ENCODE measurements at regions not wholly inside any gene's neighbourhood (a gene's known extent, or its start where the extent isn't known, plus 50 kb on each side); places are given as distances from the start of the nearest gene placed in this dataset.

DNA sequence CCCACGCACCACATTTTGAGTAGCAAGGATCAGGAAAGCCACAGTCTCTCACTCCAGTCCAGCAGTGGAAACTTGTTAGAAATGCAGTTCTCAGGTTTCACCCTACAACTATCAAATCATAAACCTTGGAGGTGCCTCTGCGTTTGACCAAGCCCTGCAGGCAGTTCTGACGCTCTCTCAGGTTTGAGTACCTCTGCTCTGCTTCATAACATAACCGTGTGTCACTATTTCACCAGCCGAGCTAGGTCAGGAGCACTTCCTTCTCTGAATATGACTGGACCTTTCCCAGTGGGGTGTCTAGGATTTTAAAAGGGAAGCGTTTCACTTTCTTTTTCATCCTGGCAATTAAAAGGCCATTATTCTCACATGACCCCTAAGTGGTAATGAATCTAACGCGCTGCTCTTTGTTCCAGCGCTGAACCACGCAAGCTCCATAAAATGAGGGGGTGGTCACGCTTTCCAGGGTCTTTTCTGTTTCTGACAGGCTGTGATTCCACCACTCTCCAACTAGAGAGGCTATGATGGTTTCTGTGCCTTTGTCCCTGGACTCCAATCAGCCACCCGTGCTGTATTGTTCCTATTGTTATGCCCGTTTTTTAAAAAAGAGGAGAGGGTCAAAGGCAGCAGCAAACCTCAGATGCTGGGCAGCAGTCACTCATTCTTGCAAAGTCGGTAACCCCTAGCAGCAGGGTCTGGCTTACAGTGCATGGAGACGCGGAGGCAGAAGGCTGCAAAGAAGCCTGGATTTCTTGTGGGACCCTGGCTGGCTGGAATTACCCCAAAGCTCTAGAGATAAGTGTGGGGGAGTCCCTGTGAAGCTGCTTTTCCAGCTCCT, 75.2 kb upstream of the CTNNA2 start:
- no peak for ATAC-seq
- H3K27me3 ChIP-seq (ENCODE audit: insufficient read depth in 3 of 3, low read length in 2 of 3): no peaks in the 10 kb centered on the region
- no peak for TF ChIP-seq CTCF (IDR thresholded peaks at IDR 0.05)
- H3K27ac ChIP-seq: no peak overlapping the region
- H3K36me3 ChIP-seq (ENCODE audit: insufficient read depth in 1 of 2, low read depth in 1 of 2): no peaks in the 10 kb centered on the region
- no peaks in the 10 kb centered on the region for H3K4me1 ChIP-seq
- no peak for DNase-seq
- H3K4me3 ChIP-seq: no peak overlapping the region
- 16 to 19% (median 18%) methylated on average over 16 of the region's 16 CpGs for WGBS, 3 donors
- intact Hi-C loops (cut with DNase I): no loop called here
- H3K9me3 ChIP-seq: no peaks in the 10 kb centered on the region

GRCh38 chr2:79434362-79434761, 78.5 kb upstream of the CTNNA2 start:
- no peak for TF ChIP-seq CTCF (IDR thresholded peaks at IDR 0.05)
- Histone ChIP-seq H3K4me3 (no peak overlapping the region), H3K27me3 (ENCODE audit: insufficient read depth in 3 of 3, low read length in 2 of 3) (no peaks in the 10 kb centered on the region), H3K9me3 (no peaks in the 10 kb centered on the region), H3K4me1 (no peaks in the 10 kb centered on the region), H3K36me3 (ENCODE audit: insufficient read depth in 1 of 2, low read depth in 1 of 2) (no peaks in the 10 kb centered on the region), H3K27ac (no peak overlapping the region)
- WGBS, 3 donors: 70 to 75% (median 73%) methylated on average over 2 of the region's 2 CpGs
- DNase-seq (no peak), ATAC-seq (no peak)
- intact Hi-C loops (cut with DNase I): no loop called here

DNA sequence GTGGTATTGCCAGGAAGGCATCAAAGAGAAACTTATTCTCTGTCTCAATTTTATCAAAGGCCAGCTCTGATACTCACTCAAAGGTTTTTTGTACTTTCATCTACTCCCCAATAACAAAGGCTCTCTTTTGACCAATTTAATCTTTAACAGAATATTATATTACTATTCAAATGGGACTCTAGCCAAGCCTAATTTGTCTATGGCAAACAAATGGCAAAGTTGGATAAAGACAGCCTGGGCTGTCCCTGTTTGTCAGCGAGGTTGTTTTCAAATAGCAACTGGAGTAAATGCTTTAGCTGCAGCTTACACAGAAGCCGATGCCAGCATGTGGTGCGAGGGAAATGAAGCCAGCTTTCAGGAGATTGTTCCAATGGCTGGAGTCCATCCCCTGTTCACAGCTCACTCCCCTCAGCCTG, 80.1 kb upstream of the CTNNA2 start:
- ATAC-seq (no peak), DNase-seq (no peak)
- H3K36me3 ChIP-seq (ENCODE audit: insufficient read depth in 1 of 2, low read depth in 1 of 2): no peaks in the 10 kb centered on the region
- no peak overlapping the region for H3K27ac ChIP-seq
- 15 to 27% (median 27%) methylated on average over 3 of the region's 3 CpGs for WGBS, 3 donors
- H3K9me3 ChIP-seq: no peaks in the 10 kb centered on the region
- TF ChIP-seq CTCF (IDR thresholded peaks at IDR 0.05): no peak
- intact Hi-C loops (cut with DNase I): no loop called here
- H3K4me3 ChIP-seq: no peak overlapping the region
- H3K27me3 ChIP-seq (ENCODE audit: insufficient read depth in 3 of 3, low read length in 2 of 3): no peaks in the 10 kb centered on the region
- H3K4me1 ChIP-seq: no peaks in the 10 kb centered on the region

- no peak for ATAC-seq
- H3K4me3 ChIP-seq: no peak overlapping the region
- H3K4me1 ChIP-seq: no peaks in the 10 kb centered on the region
- no peak for DNase-seq
- H3K9me3 ChIP-seq: no peaks in the 10 kb centered on the region
- TF ChIP-seq CTCF (IDR thresholded peaks at IDR 0.05): no peak
- H3K36me3 ChIP-seq (ENCODE audit: insufficient read depth in 1 of 2, low read depth in 1 of 2): no peaks in the 10 kb centered on the region
- H3K27me3 ChIP-seq (ENCODE audit: insufficient read depth in 3 of 3, low read length in 2 of 3): no peaks in the 10 kb centered on the region
- intact Hi-C loops (cut with DNase I): no loop called here
- no peak overlapping the region for H3K27ac ChIP-seq
- 39 to 64% (median 56%) methylated on average over 1 of the region's 1 CpG for WGBS, 3 donors
These were observed 84.1 kb upstream of the CTNNA2 start for GRCh38 chr2:79428745-79429144.

- no peak for DNase-seq
- H3K4me1 ChIP-seq: no peaks in the 10 kb centered on the region
- no peak for TF ChIP-seq CTCF (IDR thresholded peaks at IDR 0.05)
- ATAC-seq: no peak
- no peaks in the 10 kb centered on the region for H3K36me3 ChIP-seq (ENCODE audit: insufficient read depth in 1 of 2, low read depth in 1 of 2)
- no peaks in the 10 kb centered on the region for H3K27me3 ChIP-seq (ENCODE audit: insufficient read depth in 3 of 3, low read length in 2 of 3)
- intact Hi-C loops (cut with DNase I): no loop called here
- no peak overlapping the region for H3K27ac ChIP-seq
- no peak overlapping the region for H3K4me3 ChIP-seq
- WGBS, 3 donors: 53 to 83% (median 74%) methylated on average over 2 of the region's 2 CpGs
- no peaks in the 10 kb centered on the region for H3K9me3 ChIP-seq
These were observed 98.2 kb upstream of the CTNNA2 start for GRCh38 chr2:79414690-79415089.

All from psoas muscle (tissue), 7 donors.